DND-41 (cell line): ENCODE measurements at regions not wholly inside any gene's neighbourhood (a gene's known extent, or its start where the extent isn't known, plus 50 kb on each side); places are given as distances from the start of the nearest gene placed in this dataset.

Experiments used
- ATAC-seq: fragments of 200-7000 bp; cut with Tn5 transposase; 3 replicates; pipeline ENCODE4 v1.9.1; 2021; ENCODE audit warnings: low read depth; ENCODE audit not compliant: insufficient read depth
- DNase-seq: peaks from one replicate; pipeline ENCODE4 v3.0.0-alpha.2; 2020
- H2AFZ ChIP-seq: 2 replicates; pipeline ENCODE4 v1.6.0; 2012; ENCODE audit warnings: low read depth, low read length
- H3K27ac ChIP-seq: 2 replicates; pipeline ENCODE4 v1.5.1; 2012; ENCODE audit warnings: low read length, inconsistent platforms
- H3K27me3 ChIP-seq: fragments of 200-600 bp; sonication (generic); 2 replicates; pipeline ENCODE4 v1.6.0; 2012; ENCODE audit warnings: low read length, mild to moderate bottlenecking, inconsistent platforms; ENCODE audit not compliant: insufficient read depth, poor library complexity
- H3K36me3 ChIP-seq: 2 replicates; pipeline ENCODE4 v1.5.1; 2012; ENCODE audit warnings: low read length, inconsistent platforms; ENCODE audit not compliant: insufficient read depth
- H3K4me1 ChIP-seq: 2 replicates; pipeline ENCODE4 v1.5.1; 2012; ENCODE audit warnings: mild to moderate bottlenecking, low read length; ENCODE audit not compliant: insufficient read depth
- H3K4me2 ChIP-seq: 2 replicates; pipeline ENCODE4 v1.6.0; 2012; ENCODE audit warnings: mild to moderate bottlenecking, moderate library complexity, low read length, inconsistent platforms; ENCODE audit not compliant: insufficient read depth
- H3K4me3 ChIP-seq, 2 experiments: fragments of 200-600 bp in 1 of 2; shearing (Covaris generic) in 1 of 2; 2 replicates each; pipeline ENCODE4 v1.5.1; 2012 to 2016; ENCODE audit warnings: inconsistent platforms in 2 of 2, low read length in 2 of 2, mild to moderate bottlenecking in 2 of 2, low read depth in 1 of 2, moderate library complexity in 1 of 2
- H3K79me2 ChIP-seq: 2 replicates; pipeline ENCODE4 v1.6.0; 2012; ENCODE audit warnings: low read length, inconsistent platforms; ENCODE audit not compliant: insufficient read depth
- H3K9ac ChIP-seq: 2 replicates; pipeline ENCODE4 v1.6.0; 2012; ENCODE audit warnings: low read depth, mild to moderate bottlenecking, inconsistent platforms, low read length, moderate library complexity
- H3K9me3 ChIP-seq: 2 replicates; pipeline ENCODE4 v1.5.1; 2012; ENCODE audit warnings: low read length, moderate library complexity, mild to moderate bottlenecking, inconsistent platforms; ENCODE audit not compliant: insufficient read depth, severe bottlenecking
- H4K20me1 ChIP-seq: 2 replicates; pipeline ENCODE4 v1.6.0; 2012; ENCODE audit warnings: low read length; ENCODE audit not compliant: insufficient read depth
- EZH2 ChIP-seq: IDR thresholded peaks from 3 replicates; pipeline ENCODE4 v1.6.1; 2012; ENCODE audit warnings: borderline replicate concordance, low read depth, mild to moderate bottlenecking, moderate library complexity, low read length, inconsistent platforms; ENCODE audit not compliant: severe bottlenecking
- TF ChIP-seq, protein P1 (sequence below): IDR thresholded peaks from 2 replicates; pipeline ENCODE4 v1.5.1; 2012; ENCODE audit warnings: borderline replicate concordance, low read length, moderate library complexity, mild to moderate bottlenecking; ENCODE audit not compliant: poor library complexity, severe bottlenecking; ENCODE audit errors: extremely low read depth

GRCh38 chr18:42509750-42510415 lies 554.8 kb downstream of the PIK3C3 start:
- Histone ChIP-seq H3K4me3 (no peak overlapping the region), H3K79me2 (no peaks in the 10 kb centered on the region), H3K4me2 (no peak overlapping the region), H3K9ac (no peak overlapping the region), H3K36me3 (no peaks in the 10 kb centered on the region), H2AFZ (no peak overlapping the region), H4K20me1 (no peaks in the 10 kb centered on the region), H3K9me3 (no peaks in the 10 kb centered on the region), H3K27ac (no peak overlapping the region), H3K27me3 (no peaks in the 10 kb centered on the region), H3K4me1 (no peaks in the 10 kb centered on the region)
- TF ChIP-seq EZH2: no peak
- TF ChIP-seq, protein P1, sequence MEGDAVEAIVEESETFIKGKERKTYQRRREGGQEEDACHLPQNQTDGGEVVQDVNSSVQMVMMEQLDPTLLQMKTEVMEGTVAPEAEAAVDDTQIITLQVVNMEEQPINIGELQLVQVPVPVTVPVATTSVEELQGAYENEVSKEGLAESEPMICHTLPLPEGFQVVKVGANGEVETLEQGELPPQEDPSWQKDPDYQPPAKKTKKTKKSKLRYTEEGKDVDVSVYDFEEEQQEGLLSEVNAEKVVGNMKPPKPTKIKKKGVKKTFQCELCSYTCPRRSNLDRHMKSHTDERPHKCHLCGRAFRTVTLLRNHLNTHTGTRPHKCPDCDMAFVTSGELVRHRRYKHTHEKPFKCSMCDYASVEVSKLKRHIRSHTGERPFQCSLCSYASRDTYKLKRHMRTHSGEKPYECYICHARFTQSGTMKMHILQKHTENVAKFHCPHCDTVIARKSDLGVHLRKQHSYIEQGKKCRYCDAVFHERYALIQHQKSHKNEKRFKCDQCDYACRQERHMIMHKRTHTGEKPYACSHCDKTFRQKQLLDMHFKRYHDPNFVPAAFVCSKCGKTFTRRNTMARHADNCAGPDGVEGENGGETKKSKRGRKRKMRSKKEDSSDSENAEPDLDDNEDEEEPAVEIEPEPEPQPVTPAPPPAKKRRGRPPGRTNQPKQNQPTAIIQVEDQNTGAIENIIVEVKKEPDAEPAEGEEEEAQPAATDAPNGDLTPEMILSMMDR: no peak
- ATAC-seq: no peak
- DNase-seq: no peak

- Histone ChIP-seq H3K4me1 (no peaks in the 10 kb centered on the region), H3K9ac (no peak overlapping the region), H3K79me2 (no peaks in the 10 kb centered on the region), H4K20me1 (no peaks in the 10 kb centered on the region), H3K9me3 (no peaks in the 10 kb centered on the region), H3K27me3 (no peaks in the 10 kb centered on the region), H2AFZ (no peak overlapping the region), H3K27ac (no peak overlapping the region), H3K4me2 (no peak overlapping the region), H3K4me3 (no peak overlapping the region), H3K36me3 (no peaks in the 10 kb centered on the region)
- DNase-seq (no peak), ATAC-seq (no peak)
- TF ChIP-seq EZH2: no peak
- TF ChIP-seq, protein P1: no peak
These were observed 555.5 kb downstream of the PIK3C3 start for GRCh38 chr18:42510540-42510939.

- Histone ChIP-seq H3K36me3 (no peaks in the 10 kb centered on the region), H4K20me1 (no peaks in the 10 kb centered on the region), H3K9me3 (no peaks in the 10 kb centered on the region), H3K4me1 (no peaks in the 10 kb centered on the region), H3K4me2 (no peak overlapping the region), H3K27me3 (no peaks in the 10 kb centered on the region), H3K27ac (no peak overlapping the region), H3K9ac (no peak overlapping the region), H3K79me2 (no peaks in the 10 kb centered on the region), H2AFZ (no peak overlapping the region), H3K4me3 (no peak overlapping the region)
- no peak for TF ChIP-seq EZH2
- TF ChIP-seq, protein P1: no peak
- no peak for DNase-seq
- ATAC-seq: no peak
These were observed 558.4 kb downstream of the PIK3C3 start for GRCh38 chr18:42513441-42513840.
